Epithelial cell of proximal tubule (primary cell): ENCODE measurements at regions not wholly inside any gene's neighbourhood (a gene's known extent, or its start where the extent isn't known, plus 50 kb on each side); places are given as distances from the start of the nearest gene placed in this dataset.

Experiments
- DNase-seq: peaks from one replicate; pipeline ENCODE4 v3.0.0-alpha.2; 2011; ENCODE audit warnings: low read depth
- H3K4me3 ChIP-seq: 2 replicates; pipeline ENCODE4 v1.5.1; 2011; ENCODE audit warnings: low read depth, mild to moderate bottlenecking, low read length
- TF ChIP-seq, protein P1 (sequence below): conservative IDR thresholded peaks from 2 replicates; pipeline ENCODE4 v1.5.1; 2012; ENCODE audit warnings: low read depth, mild to moderate bottlenecking, low read length

GRCh38 chr11:115736146-115736545 is 231.9 kb upstream of the CADM1 start:
- no peak overlapping the region for H3K4me3 ChIP-seq
- TF ChIP-seq, protein P1, sequence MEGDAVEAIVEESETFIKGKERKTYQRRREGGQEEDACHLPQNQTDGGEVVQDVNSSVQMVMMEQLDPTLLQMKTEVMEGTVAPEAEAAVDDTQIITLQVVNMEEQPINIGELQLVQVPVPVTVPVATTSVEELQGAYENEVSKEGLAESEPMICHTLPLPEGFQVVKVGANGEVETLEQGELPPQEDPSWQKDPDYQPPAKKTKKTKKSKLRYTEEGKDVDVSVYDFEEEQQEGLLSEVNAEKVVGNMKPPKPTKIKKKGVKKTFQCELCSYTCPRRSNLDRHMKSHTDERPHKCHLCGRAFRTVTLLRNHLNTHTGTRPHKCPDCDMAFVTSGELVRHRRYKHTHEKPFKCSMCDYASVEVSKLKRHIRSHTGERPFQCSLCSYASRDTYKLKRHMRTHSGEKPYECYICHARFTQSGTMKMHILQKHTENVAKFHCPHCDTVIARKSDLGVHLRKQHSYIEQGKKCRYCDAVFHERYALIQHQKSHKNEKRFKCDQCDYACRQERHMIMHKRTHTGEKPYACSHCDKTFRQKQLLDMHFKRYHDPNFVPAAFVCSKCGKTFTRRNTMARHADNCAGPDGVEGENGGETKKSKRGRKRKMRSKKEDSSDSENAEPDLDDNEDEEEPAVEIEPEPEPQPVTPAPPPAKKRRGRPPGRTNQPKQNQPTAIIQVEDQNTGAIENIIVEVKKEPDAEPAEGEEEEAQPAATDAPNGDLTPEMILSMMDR = peak; percentile 26
- DNase-seq = no peak

DNA sequence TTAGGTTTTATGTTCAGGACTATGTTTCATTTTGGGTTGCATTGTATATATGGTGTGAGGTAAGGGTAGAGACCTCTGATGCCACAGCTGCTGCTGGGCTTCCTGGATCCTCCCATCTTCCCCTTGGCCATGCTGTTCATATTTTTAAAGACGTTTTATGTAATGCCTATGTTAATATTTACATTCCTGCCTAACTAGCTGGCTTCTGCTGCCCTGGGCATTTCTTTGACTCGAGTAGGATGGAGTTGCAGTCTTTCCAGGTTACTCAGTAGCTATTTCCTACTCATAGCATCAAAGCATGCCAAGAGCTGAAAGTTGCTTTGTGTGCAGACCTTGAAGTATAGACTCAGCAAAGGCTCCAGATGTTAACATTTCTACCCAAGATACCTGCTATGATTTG is 220.5 kb upstream of the CADM1 start:
- no peak for DNase-seq
- H3K4me3 ChIP-seq = no peak overlapping the region
- TF ChIP-seq, protein P1 = no peak

DNA sequence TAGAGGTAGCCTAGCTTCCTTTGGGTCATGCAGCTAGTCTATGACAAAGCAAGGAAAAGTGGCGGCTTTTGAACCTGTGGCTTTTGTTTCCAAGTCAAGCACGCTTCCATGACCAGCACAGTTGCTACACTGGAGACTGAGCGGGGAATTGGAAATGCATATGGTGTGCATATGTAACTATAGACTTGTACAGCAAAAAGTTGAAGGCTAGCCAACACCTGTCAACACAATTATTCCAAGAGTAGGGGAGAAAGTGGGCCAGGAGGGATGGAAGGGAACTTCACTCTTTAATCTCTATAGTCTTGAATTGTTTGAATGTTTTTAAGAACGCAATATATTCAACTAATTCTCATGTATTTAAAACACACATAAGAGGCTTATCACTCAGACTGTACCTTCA is 218.5 kb upstream of the CADM1 start:
- TF ChIP-seq, protein P1 = no peak
- no peak for DNase-seq
- H3K4me3 ChIP-seq = no peak overlapping the region

- no peak for DNase-seq
- TF ChIP-seq, protein P1 = no peak
- no peak overlapping the region for H3K4me3 ChIP-seq
These were observed 217.2 kb upstream of the CADM1 start for GRCh38 chr11:115721296-115721995.

GRCh38 chr11:115720602-115721245 is 216.5 kb upstream of the CADM1 start:
- H3K4me3 ChIP-seq = no peak overlapping the region
- TF ChIP-seq, protein P1 = no peak

GRCh38 chr11:115718945-115719344 is 214.7 kb upstream of the CADM1 start:
- H3K4me3 ChIP-seq = no peak overlapping the region
- TF ChIP-seq, protein P1 = no peak
- DNase-seq = no peak

More at GRCh38 chr11:115720602-115721245, 216.5 kb upstream of the CADM1 start:
- DNase-seq = no peak

DNA sequence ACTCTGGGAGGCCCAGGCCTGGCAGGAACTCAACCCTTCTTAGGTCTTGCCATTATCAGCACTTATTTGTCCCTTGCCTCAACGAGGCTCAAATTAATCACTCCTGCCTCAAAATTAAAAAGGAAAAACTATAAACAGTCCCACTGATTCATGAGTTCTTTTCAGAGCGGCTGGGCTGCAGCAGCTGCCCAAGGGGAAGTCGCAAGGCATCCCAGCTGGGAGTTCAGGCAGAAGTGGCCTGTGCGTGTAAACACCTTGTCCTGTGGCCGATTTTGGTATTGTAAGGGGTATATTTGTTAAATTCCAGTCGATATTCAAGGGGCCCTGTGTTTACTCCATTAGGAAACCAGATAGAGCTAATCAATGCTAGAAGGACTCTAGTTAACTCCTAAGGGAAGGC is 213.9 kb upstream of the CADM1 start:
- TF ChIP-seq, protein P1 = no peak
- no peak for DNase-seq
- no peak overlapping the region for H3K4me3 ChIP-seq
